Calu3 (cell line): ENCODE measurements at regions not wholly inside any gene's neighbourhood (a gene's known extent, or its start where the extent isn't known, plus 50 kb on each side); places are given as distances from the start of the nearest gene placed in this dataset.

Experiments
- BruUV-seq: library from RNA; stranded (reverse); fragments of 400-500 nt; replicated peaks from 2 replicates; lab custom pipeline; 2021; lab: Mats Ljungman, UMichigan
- CTCF ChIA-PET: fragments of 300-600 bp; sonication (Branson Sonifier 250); formaldehyde crosslinking; loops from one replicate; lab custom pipeline; 2022; ENCODE audit warnings: antibody characterized with exemption; lab: Charles Lee
- DNase-seq: peaks from one replicate; pipeline ENCODE4 v3.0.0; 2022
- H3K27ac Mint-ChIP-seq: one replicate; pipeline ENCODE4 v1.8.0; 2022; ENCODE audit warnings: mixed read lengths; ENCODE audit not compliant: unreplicated experiment
- H3K27me3 Mint-ChIP-seq: one replicate; pipeline ENCODE4 v1.8.0; 2022; ENCODE audit warnings: mixed read lengths; ENCODE audit not compliant: unreplicated experiment
- H3K36me3 Mint-ChIP-seq: one replicate; pipeline ENCODE4 v1.8.0; 2022; ENCODE audit warnings: mild to moderate bottlenecking, moderate library complexity, mixed read lengths; ENCODE audit not compliant: insufficient read depth, unreplicated experiment
- H3K4me1 Mint-ChIP-seq: one replicate; pipeline ENCODE4 v1.8.0; 2022; ENCODE audit warnings: mild to moderate bottlenecking, low read depth, mixed read lengths; ENCODE audit not compliant: unreplicated experiment
- H3K4me3 Mint-ChIP-seq: one replicate; pipeline ENCODE4 v1.8.0; 2022; ENCODE audit warnings: mild to moderate bottlenecking, low read depth, moderate library complexity, mixed read lengths; ENCODE audit not compliant: unreplicated experiment
- H3K9me3 Mint-ChIP-seq: one replicate; pipeline ENCODE4 v1.8.0; 2022; ENCODE audit warnings: low read depth, mixed read lengths; ENCODE audit not compliant: unreplicated experiment
- CTCF ChIP-seq: fragments of 200-600 bp; IDR thresholded peaks from one replicate; pipeline ENCODE4 v1.8.0; 2022; ENCODE audit warnings: antibody characterized with exemption; ENCODE audit not compliant: unreplicated experiment
- intact Hi-C: fragments of 100-400 bp; cut with micrococcal nuclease; formaldehyde crosslinking; loops from one replicate; pipeline ENCODE4 v1.10.0; 2022; ENCODE audit not compliant: unreplicated experiment

- no peak for DNase-seq
- CTCF ChIA-PET = no interaction called here
- Mint-ChIP-seq H3K9me3 (no peaks in the 10 kb centered on the region), H3K4me1 (peaks cover 7% of the 10 kb centered on the region), H3K27me3 (peaks cover 81% of the 10 kb centered on the region), H3K36me3 (no peaks in the 10 kb centered on the region), H3K4me3 (no peak overlapping the region), H3K27ac (no peak overlapping the region)
- intact Hi-C loops = loop anchor here (5.0 to 10.0 kb wide), 3 partner anchors 122 to 935 kb away; a partner anchor contains a TSS
- BruUV-seq = no TSS peak
- TF ChIP-seq CTCF = no peak
These were observed 52.1 kb upstream of the ETV3 start for GRCh38 chr1:157189986-157190982.

- DNase-seq = no peak
- no TSS peak for BruUV-seq
- CTCF ChIA-PET = no interaction called here
- no peaks in the 10 kb centered on the region for H3K9me3 Mint-ChIP-seq
- intact Hi-C loops = no loop called here
- no peak overlapping the region for H3K27ac Mint-ChIP-seq
- H3K27me3 Mint-ChIP-seq = peaks cover 93% of the 10 kb centered on the region
- H3K36me3 Mint-ChIP-seq = no peaks in the 10 kb centered on the region
- H3K4me1 Mint-ChIP-seq = peaks cover 7% of the 10 kb centered on the region
- no peak overlapping the region for H3K4me3 Mint-ChIP-seq
- TF ChIP-seq CTCF = no peak
These were observed 50.9 kb upstream of the ETV3 start for GRCh38 chr1:157189096-157189495.
